ENCODE measurements at regions not wholly inside any gene's neighbourhood (a gene's known extent, or its start where the extent isn't known, plus 50 kb on each side); places are given as distances from the start of the nearest gene placed in this dataset.

GRCh38 chr10:79003183-79004100 lies 65.3 kb upstream of the ZMIZ1 start:
- CTCF ChIA-PET: interaction anchor here (0.6 kb wide), 2 partner anchors 100 to 534 kb away, joined by 3 to 5 read pairs; no protein-coding TSS in a partner anchor
- no peaks in the 10 kb centered on the region for H3K9me3 Mint-ChIP-seq (ENCODE audit: low read depth, unreplicated experiment)
- no peak overlapping the region for H3K27ac Mint-ChIP-seq (ENCODE audit: unreplicated experiment)
- H3K4me1 Mint-ChIP-seq (ENCODE audit: low read depth, unreplicated experiment): no peaks in the 10 kb centered on the region
- H3K27me3 Mint-ChIP-seq (ENCODE audit: unreplicated experiment): peaks cover 62% of the 10 kb centered on the region
- DNase-seq: no peak
- no TSS peak for BruUV-seq (replicated peaks)
- H3K36me3 Mint-ChIP-seq (ENCODE audit: insufficient read depth, unreplicated experiment): no peaks in the 10 kb centered on the region
- intact Hi-C loops (cut with micrococcal nuclease; ENCODE audit: unreplicated experiment): no loop called here
- TF ChIP-seq CTCF (IDR thresholded peaks at IDR 0.05; ENCODE audit: unreplicated experiment): no peak
- no peak overlapping the region for H3K4me3 Mint-ChIP-seq (ENCODE audit: low read depth, unreplicated experiment)

GRCh38 chr10:79004311-79004710 lies 64.5 kb upstream of the ZMIZ1 start:
- no peak for DNase-seq
- Mint-ChIP-seq H3K4me1 (ENCODE audit: low read depth, unreplicated experiment) (no peaks in the 10 kb centered on the region), H3K36me3 (ENCODE audit: insufficient read depth, unreplicated experiment) (no peaks in the 10 kb centered on the region), H3K9me3 (ENCODE audit: low read depth, unreplicated experiment) (no peaks in the 10 kb centered on the region), H3K4me3 (ENCODE audit: low read depth, unreplicated experiment) (no peak overlapping the region), H3K27me3 (ENCODE audit: unreplicated experiment) (peaks cover 68% of the 10 kb centered on the region), H3K27ac (ENCODE audit: unreplicated experiment) (no peak overlapping the region)
- TF ChIP-seq CTCF (IDR thresholded peaks at IDR 0.05; ENCODE audit: unreplicated experiment): no peak
- no TSS peak for BruUV-seq (replicated peaks)
- intact Hi-C loops (cut with micrococcal nuclease; ENCODE audit: unreplicated experiment): no loop called here
- CTCF ChIA-PET: no interaction called here

- H3K27me3 Mint-ChIP-seq (ENCODE audit: unreplicated experiment): peaks cover 68% of the 10 kb centered on the region
These were observed 63.5 kb upstream of the ZMIZ1 start for GRCh38 chr10:79005126-79005810.

GRCh38 chr10:79007018-79007417 lies 61.7 kb upstream of the ZMIZ1 start:
- Mint-ChIP-seq H3K4me3 (ENCODE audit: low read depth, unreplicated experiment) (no peak overlapping the region), H3K4me1 (ENCODE audit: low read depth, unreplicated experiment) (no peaks in the 10 kb centered on the region), H3K36me3 (ENCODE audit: insufficient read depth, unreplicated experiment) (no peaks in the 10 kb centered on the region), H3K27ac (ENCODE audit: unreplicated experiment) (no peak overlapping the region), H3K9me3 (ENCODE audit: low read depth, unreplicated experiment) (no peaks in the 10 kb centered on the region), H3K27me3 (ENCODE audit: unreplicated experiment) (peaks cover 54% of the 10 kb centered on the region)
- no peak for DNase-seq
- intact Hi-C loops (cut with micrococcal nuclease; ENCODE audit: unreplicated experiment): no loop called here
- CTCF ChIA-PET: interaction anchor here (1.7 kb wide), 1 partner anchor 33 kb away, joined by 6 read pairs; no protein-coding TSS in a partner anchor
- no TSS peak for BruUV-seq (replicated peaks)
- no peak for TF ChIP-seq CTCF (IDR thresholded peaks at IDR 0.05; ENCODE audit: unreplicated experiment)

More at GRCh38 chr10:79005126-79005810, 63.5 kb upstream of the ZMIZ1 start:
- BruUV-seq (replicated peaks): no TSS peak
- CTCF ChIA-PET: interaction anchor here (1.1 kb wide), 1 partner anchor 33 kb away, joined by 3 read pairs; no protein-coding TSS in a partner anchor
- intact Hi-C loops (cut with micrococcal nuclease; ENCODE audit: unreplicated experiment): no loop called here
- Mint-ChIP-seq H3K4me3 (ENCODE audit: low read depth, unreplicated experiment) (no peak overlapping the region), H3K36me3 (ENCODE audit: insufficient read depth, unreplicated experiment) (no peaks in the 10 kb centered on the region), H3K27ac (ENCODE audit: unreplicated experiment) (no peak overlapping the region), H3K4me1 (ENCODE audit: low read depth, unreplicated experiment) (no peaks in the 10 kb centered on the region), H3K9me3 (ENCODE audit: low read depth, unreplicated experiment) (no peaks in the 10 kb centered on the region)
- no peak for TF ChIP-seq CTCF (IDR thresholded peaks at IDR 0.05; ENCODE audit: unreplicated experiment)
- no peak for DNase-seq
